ENCODE measurements at regions not wholly inside any gene's neighbourhood (a gene's known extent, or its start where the extent isn't known, plus 50 kb on each side); places are given as distances from the start of the nearest gene placed in this dataset.
A peak's percentile ranks its signal among the peaks of the same experiment; 100 is the strongest.
"Not testable (repeated sequence)": the region's sequence is repeated elsewhere in the genome, so short reads cannot be mapped to it uniquely, and the experiment has no call there.

GRCh38 chr20:53783768-53784167, 190.1 kb upstream of the ZNF217 start:
- Histone ChIP-seq H3K27ac (no peak overlapping the region), H3K4me3 (no peak overlapping the region), H3K9ac (ENCODE audit: insufficient read length) (no peak overlapping the region), H3K9me3 (ENCODE audit: low read depth, low read length) (no peaks in the 10 kb centered on the region), H3K36me3 (ENCODE audit: insufficient read depth, low read length) (no peaks in the 10 kb centered on the region)
- TF ChIP-seq POLR2AphosphoS5 (IDR thresholded peaks at IDR 0.05; ENCODE audit: borderline replicate concordance, low read depth, low read length) = no peak
- TF ChIP-seq FOXP2 (optimal IDR thresholded peaks at IDR 0.05; ENCODE audit: control extremely low read depth, extremely low read length, insufficient read depth) = no peak
- TF ChIP-seq EZH2 (IDR thresholded peaks at IDR 0.05) = no peak
- no peak for DNase-seq (ENCODE audit: low read depth, low spot score)

DNA sequence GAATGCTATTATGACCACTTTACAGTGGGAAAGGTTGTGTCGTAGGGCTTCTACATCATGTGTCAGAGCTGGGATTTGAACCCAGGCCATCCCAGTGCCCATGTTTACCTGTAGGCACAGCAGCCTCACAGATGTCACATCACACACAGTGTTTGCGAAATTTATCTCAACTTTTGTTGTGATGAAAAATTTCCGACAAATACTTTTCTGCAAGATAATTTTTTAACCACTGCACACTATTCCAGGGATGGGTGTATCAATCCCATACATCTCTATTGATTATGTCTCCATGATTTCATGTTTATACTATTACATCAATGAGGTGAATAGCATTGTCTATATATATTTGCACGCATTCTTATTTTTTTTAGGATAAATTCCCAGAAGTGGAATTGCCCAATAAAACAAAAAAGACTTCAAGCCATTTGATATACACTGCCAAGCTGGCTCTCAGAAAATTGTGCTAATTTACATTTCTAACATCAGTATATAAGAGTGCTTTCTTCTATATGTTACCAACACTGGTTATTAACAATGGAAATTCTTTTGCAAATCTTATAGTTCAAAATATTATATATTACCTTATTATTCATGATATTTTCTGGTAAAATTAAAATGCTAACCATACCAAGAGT, 189.1 kb upstream of the ZNF217 start:
- Histone ChIP-seq H3K36me3 (ENCODE audit: insufficient read depth, low read length) (no peaks in the 10 kb centered on the region), H3K27ac (no peak overlapping the region), H3K9me3 (ENCODE audit: low read depth, low read length) (no peaks in the 10 kb centered on the region), H3K9ac (ENCODE audit: insufficient read length) (no peak overlapping the region), H3K4me3 (no peak overlapping the region)
- TF ChIP-seq EZH2 (IDR thresholded peaks at IDR 0.05) (no peak), POLR2AphosphoS5 (IDR thresholded peaks at IDR 0.05; ENCODE audit: borderline replicate concordance, low read depth, low read length) (no peak), FOXP2 (optimal IDR thresholded peaks at IDR 0.05; ENCODE audit: control extremely low read depth, extremely low read length, insufficient read depth) (no peak)
- no peak for DNase-seq (ENCODE audit: low read depth, low spot score)

DNA sequence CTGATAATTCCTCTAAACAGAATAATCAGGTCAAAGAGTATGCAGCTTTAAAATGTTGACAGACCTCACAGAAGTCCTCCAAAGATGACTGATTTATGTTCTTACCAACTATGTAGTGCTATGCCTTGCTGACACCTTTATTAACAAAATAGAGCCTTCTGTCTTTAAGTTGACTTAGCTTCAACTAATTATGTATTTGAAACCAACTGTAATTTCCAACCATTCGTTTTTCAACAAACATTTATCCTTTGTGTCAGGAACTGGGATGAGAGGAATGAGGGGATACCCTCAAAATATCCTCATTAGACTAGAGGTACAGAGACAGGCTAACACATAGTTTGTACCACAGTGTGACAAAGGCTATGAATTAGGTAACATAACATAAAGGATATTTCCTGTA, 186.2 kb upstream of the ZNF217 start:
- Histone ChIP-seq H3K9me3 (ENCODE audit: low read depth, low read length) (no peaks in the 10 kb centered on the region), H3K27ac (no peak overlapping the region), H3K4me3 (no peak overlapping the region), H3K9ac (ENCODE audit: insufficient read length) (no peak overlapping the region), H3K36me3 (ENCODE audit: insufficient read depth, low read length) (no peaks in the 10 kb centered on the region)
- TF ChIP-seq EZH2 (IDR thresholded peaks at IDR 0.05) (no peak), POLR2AphosphoS5 (IDR thresholded peaks at IDR 0.05; ENCODE audit: borderline replicate concordance, low read depth, low read length) (no peak), FOXP2 (optimal IDR thresholded peaks at IDR 0.05; ENCODE audit: control extremely low read depth, extremely low read length, insufficient read depth) (no peak)
- no peak for DNase-seq (ENCODE audit: low read depth, low spot score)

- Histone ChIP-seq H3K27ac (no peak overlapping the region), H3K36me3 (ENCODE audit: insufficient read depth, low read length) (no peaks in the 10 kb centered on the region), H3K9me3 (ENCODE audit: low read depth, low read length) (no peaks in the 10 kb centered on the region), H3K9ac (ENCODE audit: insufficient read length) (no peak overlapping the region), H3K4me3 (no peak overlapping the region)
- DNase-seq (ENCODE audit: low read depth, low spot score) = no peak
- TF ChIP-seq POLR2AphosphoS5 (IDR thresholded peaks at IDR 0.05; ENCODE audit: borderline replicate concordance, low read depth, low read length) (no peak), EZH2 (IDR thresholded peaks at IDR 0.05) (no peak), FOXP2 (optimal IDR thresholded peaks at IDR 0.05; ENCODE audit: control extremely low read depth, extremely low read length, insufficient read depth) (no peak)
These were observed 185.1 kb upstream of the ZNF217 start for GRCh38 chr20:53778736-53779135.

GRCh38 chr20:53778041-53778516, 184.4 kb upstream of the ZNF217 start:
- no peak overlapping the region for H3K4me3 ChIP-seq
- TF ChIP-seq POLR2AphosphoS5 (IDR thresholded peaks at IDR 0.05; ENCODE audit: borderline replicate concordance, low read depth, low read length) = no peak
- no peak for TF ChIP-seq FOXP2 (optimal IDR thresholded peaks at IDR 0.05; ENCODE audit: control extremely low read depth, extremely low read length, insufficient read depth)
- no peak for TF ChIP-seq EZH2 (IDR thresholded peaks at IDR 0.05)
- no peak overlapping the region for H3K27ac ChIP-seq
- no peaks in the 10 kb centered on the region for H3K9me3 ChIP-seq (ENCODE audit: low read depth, low read length)
- DNase-seq (ENCODE audit: low read depth, low spot score) = no peak
- H3K9ac ChIP-seq (ENCODE audit: insufficient read length) = no peak overlapping the region
- no peaks in the 10 kb centered on the region for H3K36me3 ChIP-seq (ENCODE audit: insufficient read depth, low read length)

DNA sequence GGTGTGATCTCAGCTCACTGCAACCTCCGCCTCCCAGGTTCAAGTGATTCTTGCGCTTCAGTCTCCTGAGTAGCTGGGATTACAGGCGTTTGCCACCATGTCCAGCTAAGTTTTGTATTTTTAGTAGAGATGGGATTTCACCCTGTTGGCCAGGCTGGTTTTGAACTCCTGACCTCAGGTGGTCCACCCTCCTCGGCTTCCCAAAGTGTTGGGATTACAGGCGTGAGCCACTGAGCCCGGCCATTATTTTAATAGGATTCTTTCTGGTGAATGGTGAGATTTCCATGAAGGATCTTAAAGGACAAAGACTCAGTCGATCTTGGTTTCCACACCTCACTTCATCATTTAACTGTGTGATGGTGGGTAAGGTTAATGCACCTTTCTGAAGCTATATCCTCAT, 183.8 kb upstream of the ZNF217 start:
- H3K9ac ChIP-seq (ENCODE audit: insufficient read length); DNase-seq (ENCODE audit: low read depth, low spot score); H3K36me3 ChIP-seq (ENCODE audit: insufficient read depth, low read length); H3K9me3 ChIP-seq (ENCODE audit: low read depth, low read length); H3K27ac ChIP-seq; H3K4me3 ChIP-seq: not testable (repeated sequence)

DNA sequence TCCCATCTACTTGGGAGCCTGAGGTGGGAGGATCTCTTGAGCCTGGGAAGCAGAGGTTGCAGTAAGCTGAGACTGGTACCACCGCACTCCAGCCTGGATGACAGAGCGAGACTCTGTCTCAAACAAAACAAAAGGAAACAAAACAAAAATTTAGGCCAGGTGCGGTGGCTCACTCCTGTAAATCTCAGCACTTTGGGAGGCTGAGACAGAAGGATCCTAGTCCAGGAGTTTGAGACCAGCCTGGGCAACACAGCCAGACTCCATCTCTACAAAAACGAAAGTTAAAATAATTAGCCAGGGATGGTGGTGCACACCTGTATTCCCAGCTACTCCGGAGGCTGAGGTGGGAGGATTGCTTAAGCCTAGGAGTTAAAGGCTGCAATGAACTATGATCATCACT, 183.2 kb upstream of the ZNF217 start:
- H3K27ac ChIP-seq = no peak overlapping the region
- no peak overlapping the region for H3K9ac ChIP-seq (ENCODE audit: insufficient read length)
- no peak for TF ChIP-seq POLR2AphosphoS5 (IDR thresholded peaks at IDR 0.05; ENCODE audit: borderline replicate concordance, low read depth, low read length)
- no peak for TF ChIP-seq EZH2 (IDR thresholded peaks at IDR 0.05)
- no peak for TF ChIP-seq FOXP2 (optimal IDR thresholded peaks at IDR 0.05; ENCODE audit: control extremely low read depth, extremely low read length, insufficient read depth)
- DNase-seq (ENCODE audit: low read depth, low spot score) = no peak
- no peaks in the 10 kb centered on the region for H3K36me3 ChIP-seq (ENCODE audit: insufficient read depth, low read length)
- no peak overlapping the region for H3K4me3 ChIP-seq
- H3K9me3 ChIP-seq (ENCODE audit: low read depth, low read length) = no peaks in the 10 kb centered on the region

- H3K36me3 ChIP-seq (ENCODE audit: insufficient read depth, low read length) = no peaks in the 10 kb centered on the region
- no peak overlapping the region for H3K4me3 ChIP-seq
- peak overlapping the region; percentile 74 for H3K27ac ChIP-seq
- TF ChIP-seq EZH2 (IDR thresholded peaks at IDR 0.05) = no peak
- no peak for TF ChIP-seq FOXP2 (optimal IDR thresholded peaks at IDR 0.05; ENCODE audit: control extremely low read depth, extremely low read length, insufficient read depth)
- TF ChIP-seq POLR2AphosphoS5 (IDR thresholded peaks at IDR 0.05; ENCODE audit: borderline replicate concordance, low read depth, low read length) = no peak
- no peaks in the 10 kb centered on the region for H3K9me3 ChIP-seq (ENCODE audit: low read depth, low read length)
- no peak overlapping the region for H3K9ac ChIP-seq (ENCODE audit: insufficient read length)
- no peak for DNase-seq (ENCODE audit: low read depth, low spot score)
These were observed 181.0 kb upstream of the ZNF217 start for GRCh38 chr20:53774461-53775203.

All from SK-N-MC (cell line).